ENCODE measurements at regions not wholly inside any gene's neighbourhood (a gene's known extent, or its start where the extent isn't known, plus 50 kb on each side); places are given as distances from the start of the nearest gene placed in this dataset.
"Not testable (repeated sequence)": the region's sequence is repeated elsewhere in the genome, so short reads cannot be mapped to it uniquely, and the experiment has no call there.

DNA sequence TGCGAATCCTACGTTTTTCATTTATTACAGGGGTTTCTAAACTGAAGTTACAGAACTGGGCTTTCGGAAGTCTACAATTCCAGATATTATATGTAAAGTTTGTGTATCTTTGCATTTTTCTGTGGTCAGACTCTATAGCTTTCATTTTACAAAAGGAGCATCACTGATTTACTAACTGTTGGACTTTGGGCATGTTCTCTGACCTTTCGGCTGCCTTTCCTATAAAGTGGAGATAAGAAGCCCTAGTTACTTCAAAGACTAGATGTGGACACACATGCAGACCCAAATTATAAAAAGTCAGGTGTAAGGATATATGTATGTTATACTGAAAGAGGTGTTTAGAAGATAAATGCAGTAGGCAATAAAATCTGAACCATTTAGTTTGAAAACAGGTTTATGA, 126.6 kb upstream of the PRKCQ start:
- no peak for FAIRE-seq
- DNase-seq (ENCODE audit: insufficient read length, low spot score) = no peak
- TF ChIP-seq, protein P1, sequence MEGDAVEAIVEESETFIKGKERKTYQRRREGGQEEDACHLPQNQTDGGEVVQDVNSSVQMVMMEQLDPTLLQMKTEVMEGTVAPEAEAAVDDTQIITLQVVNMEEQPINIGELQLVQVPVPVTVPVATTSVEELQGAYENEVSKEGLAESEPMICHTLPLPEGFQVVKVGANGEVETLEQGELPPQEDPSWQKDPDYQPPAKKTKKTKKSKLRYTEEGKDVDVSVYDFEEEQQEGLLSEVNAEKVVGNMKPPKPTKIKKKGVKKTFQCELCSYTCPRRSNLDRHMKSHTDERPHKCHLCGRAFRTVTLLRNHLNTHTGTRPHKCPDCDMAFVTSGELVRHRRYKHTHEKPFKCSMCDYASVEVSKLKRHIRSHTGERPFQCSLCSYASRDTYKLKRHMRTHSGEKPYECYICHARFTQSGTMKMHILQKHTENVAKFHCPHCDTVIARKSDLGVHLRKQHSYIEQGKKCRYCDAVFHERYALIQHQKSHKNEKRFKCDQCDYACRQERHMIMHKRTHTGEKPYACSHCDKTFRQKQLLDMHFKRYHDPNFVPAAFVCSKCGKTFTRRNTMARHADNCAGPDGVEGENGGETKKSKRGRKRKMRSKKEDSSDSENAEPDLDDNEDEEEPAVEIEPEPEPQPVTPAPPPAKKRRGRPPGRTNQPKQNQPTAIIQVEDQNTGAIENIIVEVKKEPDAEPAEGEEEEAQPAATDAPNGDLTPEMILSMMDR (IDR thresholded peaks at IDR 0.05; ENCODE audit: insufficient read depth, missing control alignments) = no peak

DNA sequence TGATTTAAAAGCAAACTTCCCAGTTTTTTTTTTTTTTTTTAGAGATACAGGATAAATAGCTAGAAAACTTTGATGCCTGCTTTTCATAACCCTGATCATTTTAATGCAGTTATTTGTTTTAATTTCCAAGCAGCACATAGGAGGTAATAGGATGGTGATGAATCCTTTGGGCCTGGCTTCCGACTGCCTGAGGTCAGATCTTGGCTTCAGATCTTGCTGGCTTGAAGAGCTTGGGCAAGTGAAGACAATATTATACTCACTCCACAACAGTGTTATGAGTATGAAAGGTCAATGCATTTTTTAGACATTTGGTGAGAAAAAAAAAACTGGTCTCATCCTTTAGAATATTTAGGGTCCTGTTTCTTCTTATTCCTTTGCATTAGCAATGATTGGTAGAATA, 124.8 kb upstream of the PRKCQ start:
- no peak for FAIRE-seq
- TF ChIP-seq, protein P1 (IDR thresholded peaks at IDR 0.05; ENCODE audit: insufficient read depth, missing control alignments) = no peak

DNA sequence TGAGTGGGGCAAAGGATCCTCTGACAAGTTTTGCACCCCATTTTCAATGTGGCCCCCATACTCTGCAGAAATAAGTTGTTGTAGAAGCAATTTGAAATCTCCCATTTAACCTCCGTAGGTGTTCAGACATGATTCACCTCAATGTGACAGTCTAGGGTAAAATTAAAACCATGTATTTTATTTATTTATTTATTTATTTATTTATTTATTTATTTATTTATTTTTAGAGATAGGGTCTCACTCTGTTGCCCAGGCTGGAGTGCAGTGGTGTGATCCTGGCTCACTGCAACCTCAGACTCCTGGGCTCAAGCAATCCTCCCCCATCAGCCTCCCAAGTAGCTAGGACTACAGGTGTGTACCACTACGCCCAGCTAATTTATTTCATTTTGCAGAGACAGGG, 122.8 kb upstream of the PRKCQ start:
- not testable (repeated sequence) for DNase-seq (ENCODE audit: insufficient read length, low spot score); FAIRE-seq

More for the DNA sequence above, 124.8 kb upstream of the PRKCQ start:
- DNase-seq (ENCODE audit: insufficient read length, low spot score) = no peak

GRCh38 chr10:6702030-6702429, 122.0 kb upstream of the PRKCQ start:
- TF ChIP-seq, protein P1 (IDR thresholded peaks at IDR 0.05; ENCODE audit: insufficient read depth, missing control alignments) = no peak
- DNase-seq (ENCODE audit: insufficient read length, low spot score) (no peak), FAIRE-seq (no peak)

GRCh38 chr10:6701289-6701688, 121.2 kb upstream of the PRKCQ start:
- TF ChIP-seq, protein P1 (IDR thresholded peaks at IDR 0.05; ENCODE audit: insufficient read depth, missing control alignments) = peak; percentile 2
- no peak for FAIRE-seq
- no peak for DNase-seq (ENCODE audit: insufficient read length, low spot score)

GRCh38 chr10:6700066-6700465, 120.0 kb upstream of the PRKCQ start:
- TF ChIP-seq, protein P1 (IDR thresholded peaks at IDR 0.05; ENCODE audit: insufficient read depth, missing control alignments) = no peak
- no peak for FAIRE-seq
- no peak for DNase-seq (ENCODE audit: insufficient read length, low spot score)

GRCh38 chr10:6699336-6699735, 119.3 kb upstream of the PRKCQ start:
- FAIRE-seq (no peak), DNase-seq (ENCODE audit: insufficient read length, low spot score) (no peak)
- TF ChIP-seq, protein P1 (IDR thresholded peaks at IDR 0.05; ENCODE audit: insufficient read depth, missing control alignments) = no peak

GRCh38 chr10:6695519-6695918, 115.4 kb upstream of the PRKCQ start:
- DNase-seq (ENCODE audit: insufficient read length, low spot score) = no peak
- TF ChIP-seq, protein P1 (IDR thresholded peaks at IDR 0.05; ENCODE audit: insufficient read depth, missing control alignments) = no peak
- no peak for FAIRE-seq

Measured in D721Med (cell line).